CD8-positive, alpha-beta memory T cell (primary cell): ENCODE measurements at regions not wholly inside any gene's neighbourhood (a gene's known extent, or its start where the extent isn't known, plus 50 kb on each side); places are given as distances from the start of the nearest gene placed in this dataset.

ENCODE experiments used
- CTCF ChIA-PET: fragments of 350-600 bp; sonication (Branson Sonifier 250); formaldehyde crosslinking; loops from one replicate; lab custom pipeline; 2021; ENCODE audit warnings: antibody characterized with exemption; lab: Charles Lee
- POLR2A ChIA-PET: fragments of 350-600 bp; sonication (Branson Sonifier 250); formaldehyde crosslinking; loops from one replicate; lab custom pipeline; 2021; ENCODE audit warnings: antibody characterized with exemption; lab: Charles Lee
- DNase-seq, 5 donors: peaks; one replicate each; pipeline versions ENCODE4 v3.0.0 to v3.0.0-alpha.2; 2020 to 2022; ENCODE audit warnings: mixed read lengths in 1 of 5
- H3K27ac ChIP-seq: one replicate; pipeline ENCODE4 v1.7.0; 2013; ENCODE audit warnings: low read depth, mild to moderate bottlenecking, low read length, moderate library complexity
- H3K27me3 ChIP-seq: 2 replicates; pipeline ENCODE4 v1.7.0; 2013; ENCODE audit warnings: low read length, mild to moderate bottlenecking; ENCODE audit not compliant: insufficient read depth, poor library complexity, severe bottlenecking
- H3K36me3 ChIP-seq: 2 replicates; pipeline ENCODE4 v1.7.0; 2013; ENCODE audit warnings: mild to moderate bottlenecking, low read length, moderate library complexity; ENCODE audit not compliant: insufficient read depth
- H3K4me1 ChIP-seq: 2 replicates; pipeline ENCODE4 v1.7.0; 2013; ENCODE audit warnings: mild to moderate bottlenecking, low read length, moderate library complexity; ENCODE audit not compliant: insufficient read depth
- H3K4me3 ChIP-seq: 2 replicates; pipeline ENCODE4 v1.7.0; 2013; ENCODE audit warnings: mild to moderate bottlenecking, low read length
- H3K9me3 ChIP-seq: 2 replicates; pipeline ENCODE4 v1.7.0; 2013; ENCODE audit warnings: mild to moderate bottlenecking, low read length
- H3K27ac Mint-ChIP-seq, 8 donors: one replicate each; pipeline ENCODE4 v1.8.0; 2020 to 2021; ENCODE audit warnings: mixed read lengths in 8 of 8, mild to moderate bottlenecking in 6 of 8, inconsistent platforms in 3 of 8, moderate library complexity in 3 of 8
- H3K27me3 Mint-ChIP-seq, 2 donors: one replicate each; pipeline ENCODE4 v1.8.0; 2020 to 2021; ENCODE audit warnings: mixed read lengths in 2 of 2, mild to moderate bottlenecking in 1 of 2, moderate library complexity in 1 of 2
- H3K36me3 Mint-ChIP-seq, 3 donors: one replicate each; pipeline ENCODE4 v1.8.0; 2020 to 2021; ENCODE audit warnings: mixed read lengths in 3 of 3, inconsistent platforms in 1 of 3, mild to moderate bottlenecking in 1 of 3
- H3K4me1 Mint-ChIP-seq, 3 donors: one replicate each; pipeline ENCODE4 v1.8.0; 2020 to 2021; ENCODE audit warnings: mixed read lengths in 3 of 3, inconsistent platforms in 1 of 3, mild to moderate bottlenecking in 1 of 3
- H3K4me3 Mint-ChIP-seq, 7 donors: one replicate each; pipeline ENCODE4 v1.8.0; 2020 to 2021; ENCODE audit warnings: mixed read lengths in 7 of 7, mild to moderate bottlenecking in 6 of 7, moderate library complexity in 4 of 7, inconsistent platforms in 2 of 7
- H3K9me3 Mint-ChIP-seq, 5 donors: one replicate each; pipeline ENCODE4 v1.8.0; 2020 to 2022; ENCODE audit warnings: mixed read lengths in 5 of 5, mild to moderate bottlenecking in 3 of 5, moderate library complexity in 2 of 5, inconsistent platforms in 1 of 5

GRCh38 chr15:95822961-95823360 lies 507.5 kb upstream of the NR2F2 start:
- Histone ChIP-seq H3K36me3 (no peaks in the 10 kb centered on the region), H3K4me1 (no peaks in the 10 kb centered on the region), H3K27me3 (no peaks in the 10 kb centered on the region), H3K4me3 (no peak overlapping the region), H3K27ac (no peak overlapping the region), H3K9me3 (no peaks in the 10 kb centered on the region)
- DNase-seq = no peak
- ChIA-PET POLR2A (no interaction called here), CTCF (interaction anchor here (0.6 kb wide), 1 partner anchor 173 kb away, joined by 3 read pairs; no protein-coding TSS in a partner anchor)
- Mint-ChIP-seq H3K27ac (peak overlapping the region in 1 of 8 donors; percentile 34), H3K27me3 (no peaks in the 10 kb centered on the region), H3K9me3 (no peaks in the 10 kb centered on the region), H3K4me1 (peaks cover 0 to 4% (median 2%) of the 10 kb centered on the region in 3 donors), H3K4me3 (no peak overlapping the region), H3K36me3 (no peaks in the 10 kb centered on the region)

GRCh38 chr15:95825208-95825607 lies 505.3 kb upstream of the NR2F2 start:
- H3K9me3 ChIP-seq = no peaks in the 10 kb centered on the region
- no peak for DNase-seq
- peaks cover 0 to 4% (median 2%) of the 10 kb centered on the region in 3 donors for H3K4me1 Mint-ChIP-seq
- no peak overlapping the region for H3K27ac ChIP-seq
- H3K27me3 ChIP-seq = no peaks in the 10 kb centered on the region
- no peak overlapping the region for H3K27ac Mint-ChIP-seq
- H3K4me3 Mint-ChIP-seq = no peak overlapping the region
- no peaks in the 10 kb centered on the region for H3K36me3 ChIP-seq
- ChIA-PET CTCF (no interaction called here), POLR2A (no interaction called here)
- H3K36me3 Mint-ChIP-seq = peaks cover 0 to 1% (median 0%) of the 10 kb centered on the region in 3 donors
- H3K27me3 Mint-ChIP-seq = no peaks in the 10 kb centered on the region
- no peak overlapping the region for H3K4me3 ChIP-seq
- H3K4me1 ChIP-seq = no peaks in the 10 kb centered on the region
- H3K9me3 Mint-ChIP-seq = no peaks in the 10 kb centered on the region

- Mint-ChIP-seq H3K36me3 (peaks cover 0 to 2% (median 0%) of the 10 kb centered on the region in 3 donors), H3K27ac (no peak overlapping the region), H3K4me1 (peaks cover 0 to 4% (median 2%) of the 10 kb centered on the region in 3 donors), H3K9me3 (no peaks in the 10 kb centered on the region), H3K4me3 (no peak overlapping the region), H3K27me3 (no peaks in the 10 kb centered on the region)
- no peak for DNase-seq
- Histone ChIP-seq H3K9me3 (no peaks in the 10 kb centered on the region), H3K27ac (no peak overlapping the region), H3K4me1 (no peaks in the 10 kb centered on the region), H3K27me3 (no peaks in the 10 kb centered on the region), H3K36me3 (no peaks in the 10 kb centered on the region), H3K4me3 (no peak overlapping the region)
- ChIA-PET POLR2A (no interaction called here), CTCF (no interaction called here)
Observed at GRCh38 chr15:95825671-95826411, 504.7 kb upstream of the NR2F2 start.

GRCh38 chr15:95826412-95827195 lies 503.9 kb upstream of the NR2F2 start:
- no peaks in the 10 kb centered on the region for H3K9me3 ChIP-seq
- no peak overlapping the region for H3K4me3 Mint-ChIP-seq
- no peaks in the 10 kb centered on the region for H3K4me1 ChIP-seq
- H3K36me3 ChIP-seq = no peaks in the 10 kb centered on the region
- peaks cover 0 to 4% (median 2%) of the 10 kb centered on the region in 3 donors for H3K4me1 Mint-ChIP-seq
- H3K4me3 ChIP-seq = no peak overlapping the region
- H3K27ac ChIP-seq = no peak overlapping the region
- peaks cover 0 to 3% of the 10 kb centered on the region in 2 donors for H3K27me3 Mint-ChIP-seq
- no peaks in the 10 kb centered on the region for H3K9me3 Mint-ChIP-seq
- ChIA-PET CTCF (no interaction called here), POLR2A (no interaction called here)
- H3K27ac Mint-ChIP-seq = peak overlapping the region in 1 of 8 donors; percentile 70
- DNase-seq = no peak
- no peaks in the 10 kb centered on the region for H3K27me3 ChIP-seq
- peaks cover 0 to 2% (median 0%) of the 10 kb centered on the region in 3 donors for H3K36me3 Mint-ChIP-seq

- H3K4me3 ChIP-seq = no peak overlapping the region
- no peak overlapping the region for H3K27ac ChIP-seq
- H3K27me3 ChIP-seq = no peaks in the 10 kb centered on the region
- H3K9me3 ChIP-seq = no peaks in the 10 kb centered on the region
- Mint-ChIP-seq H3K4me1 (peaks cover 0 to 4% (median 2%) of the 10 kb centered on the region in 3 donors), H3K27ac (no peak overlapping the region), H3K4me3 (no peak overlapping the region), H3K36me3 (peaks cover 0 to 2% (median 0%) of the 10 kb centered on the region in 3 donors), H3K27me3 (peaks cover 0 to 3% of the 10 kb centered on the region in 2 donors), H3K9me3 (no peaks in the 10 kb centered on the region)
- ChIA-PET CTCF (no interaction called here), POLR2A (no interaction called here)
- H3K4me1 ChIP-seq = no peaks in the 10 kb centered on the region
- H3K36me3 ChIP-seq = no peaks in the 10 kb centered on the region
- no peak for DNase-seq
Observed at GRCh38 chr15:95829062-95829461, 501.4 kb upstream of the NR2F2 start.

- Mint-ChIP-seq H3K27me3 (peaks cover 0 to 3% of the 10 kb centered on the region in 2 donors), H3K9me3 (no peaks in the 10 kb centered on the region), H3K27ac (no peak overlapping the region), H3K4me1 (peaks cover 0 to 4% (median 2%) of the 10 kb centered on the region in 3 donors), H3K4me3 (no peak overlapping the region), H3K36me3 (peaks cover 0 to 3% (median 2%) of the 10 kb centered on the region in 3 donors)
- DNase-seq = no peak
- CTCF ChIA-PET = no interaction called here
- POLR2A ChIA-PET = no interaction called here
- Histone ChIP-seq H3K27ac (no peak overlapping the region), H3K4me1 (no peaks in the 10 kb centered on the region), H3K36me3 (no peaks in the 10 kb centered on the region), H3K9me3 (no peaks in the 10 kb centered on the region), H3K27me3 (no peaks in the 10 kb centered on the region), H3K4me3 (no peak overlapping the region)
Observed at GRCh38 chr15:95830281-95830680, 500.2 kb upstream of the NR2F2 start.

- Histone ChIP-seq H3K9me3 (no peaks in the 10 kb centered on the region), H3K4me1 (no peaks in the 10 kb centered on the region), H3K27me3 (no peaks in the 10 kb centered on the region), H3K27ac (no peak overlapping the region), H3K36me3 (no peaks in the 10 kb centered on the region), H3K4me3 (no peak overlapping the region)
- ChIA-PET CTCF (no interaction called here), POLR2A (no interaction called here)
- Mint-ChIP-seq H3K27me3 (peaks cover 0 to 3% of the 10 kb centered on the region in 2 donors), H3K27ac (no peak overlapping the region), H3K9me3 (no peaks in the 10 kb centered on the region), H3K36me3 (peaks cover 0 to 3% (median 2%) of the 10 kb centered on the region in 3 donors), H3K4me1 (no peaks in the 10 kb centered on the region), H3K4me3 (no peak overlapping the region)
- no peak for DNase-seq
Observed at GRCh38 chr15:95832668-95833067, 497.8 kb upstream of the NR2F2 start.
